ENCODE measurements at regions not wholly inside any gene's neighbourhood (a gene's known extent, or its start where the extent isn't known, plus 50 kb on each side); places are given as distances from the start of the nearest gene placed in this dataset.

GRCh38 chr1:172885971-172886370 lies 164.8 kb downstream of the TNFSF18 start:
- no peaks in the 10 kb centered on the region for H3K9me3 ChIP-seq (ENCODE audit: low read length)
- H3K36me3 ChIP-seq (ENCODE audit: insufficient read depth, low read length) = no peaks in the 10 kb centered on the region
- H3K27me3 ChIP-seq (ENCODE audit: insufficient read depth, low read depth, low read length) = no peaks in the 10 kb centered on the region
- no peaks in the 10 kb centered on the region for H3K9me2 ChIP-seq (ENCODE audit: insufficient read depth, low read length)
- no peak overlapping the region for H3K4me2 ChIP-seq (ENCODE audit: low read length)
- H3K4me3 ChIP-seq (ENCODE audit: low read length) = no peak overlapping the region
- TF ChIP-seq SMC3 (conservative IDR thresholded peaks at IDR 0.05; ENCODE audit: poor library complexity) (no peak), EP300 (conservative IDR thresholded peaks at IDR 0.05; ENCODE audit: poor library complexity, severe bottlenecking) (no peak), RAD21 (conservative IDR thresholded peaks at IDR 0.05) (no peak), MXI1 (conservative IDR thresholded peaks at IDR 0.05; ENCODE audit: poor library complexity, severe bottlenecking) (no peak), EZH2 (IDR thresholded peaks at IDR 0.05; ENCODE audit: borderline replicate concordance, insufficient read depth, low read length, poor library complexity, severe bottlenecking) (no peak), POLR2AphosphoS5 (IDR thresholded peaks at IDR 0.05) (no peak), CTCF (IDR thresholded peaks at IDR 0.05; ENCODE audit: poor library complexity, severe bottlenecking) (no peak), REST (IDR thresholded peaks at IDR 0.05; ENCODE audit: borderline replicate concordance) (no peak), TAF1 (IDR thresholded peaks at IDR 0.05; ENCODE audit: low read depth) (no peak)
- H4K20me1 ChIP-seq (ENCODE audit: insufficient read depth) = no peaks in the 10 kb centered on the region
- no peaks in the 10 kb centered on the region for H3K79me2 ChIP-seq (replicated peaks; ENCODE audit: insufficient read depth, low read length)
- no peak overlapping the region for H3K9ac ChIP-seq (ENCODE audit: low read length)
- no peaks in the 10 kb centered on the region for H3F3A ChIP-seq (ENCODE audit: insufficient read depth, low read length, poor library complexity, severe bottlenecking)
- H2AFZ ChIP-seq (ENCODE audit: low read depth, low read length) = no peak overlapping the region
- no peak overlapping the region for H3K27ac ChIP-seq (ENCODE audit: low read length)

GRCh38 chr1:172887162-172887561 lies 163.6 kb downstream of the TNFSF18 start:
- H3K27me3 ChIP-seq (ENCODE audit: insufficient read depth, low read depth, low read length) = no peaks in the 10 kb centered on the region
- H3F3A ChIP-seq (ENCODE audit: insufficient read depth, low read length, poor library complexity, severe bottlenecking) = no peaks in the 10 kb centered on the region
- H3K4me3 ChIP-seq (ENCODE audit: low read length) = no peak overlapping the region
- no peak overlapping the region for H3K27ac ChIP-seq (ENCODE audit: low read length)
- no peaks in the 10 kb centered on the region for H3K9me2 ChIP-seq (ENCODE audit: insufficient read depth, low read length)
- H3K36me3 ChIP-seq (ENCODE audit: insufficient read depth, low read length) = no peaks in the 10 kb centered on the region
- no peaks in the 10 kb centered on the region for H4K20me1 ChIP-seq (ENCODE audit: insufficient read depth)
- TF ChIP-seq CTCF (IDR thresholded peaks at IDR 0.05; ENCODE audit: poor library complexity, severe bottlenecking) (no peak), EZH2 (IDR thresholded peaks at IDR 0.05; ENCODE audit: borderline replicate concordance, insufficient read depth, low read length, poor library complexity, severe bottlenecking) (no peak), TAF1 (IDR thresholded peaks at IDR 0.05; ENCODE audit: low read depth) (no peak), POLR2AphosphoS5 (IDR thresholded peaks at IDR 0.05) (no peak), REST (IDR thresholded peaks at IDR 0.05; ENCODE audit: borderline replicate concordance) (no peak), EP300 (conservative IDR thresholded peaks at IDR 0.05; ENCODE audit: poor library complexity, severe bottlenecking) (no peak), MXI1 (conservative IDR thresholded peaks at IDR 0.05; ENCODE audit: poor library complexity, severe bottlenecking) (no peak), SMC3 (conservative IDR thresholded peaks at IDR 0.05; ENCODE audit: poor library complexity) (no peak), RAD21 (conservative IDR thresholded peaks at IDR 0.05) (no peak)
- no peaks in the 10 kb centered on the region for H3K9me3 ChIP-seq (ENCODE audit: low read length)
- no peak overlapping the region for H2AFZ ChIP-seq (ENCODE audit: low read depth, low read length)
- H3K79me2 ChIP-seq (replicated peaks; ENCODE audit: insufficient read depth, low read length) = no peaks in the 10 kb centered on the region
- H3K4me2 ChIP-seq (ENCODE audit: low read length) = no peak overlapping the region
- H3K9ac ChIP-seq (ENCODE audit: low read length) = no peak overlapping the region

All from neural cell (in vitro differentiated cells).